ENCODE measurements at regions not wholly inside any gene's neighbourhood (a gene's known extent, or its start where the extent isn't known, plus 50 kb on each side); places are given as distances from the start of the nearest gene placed in this dataset.

DNA sequence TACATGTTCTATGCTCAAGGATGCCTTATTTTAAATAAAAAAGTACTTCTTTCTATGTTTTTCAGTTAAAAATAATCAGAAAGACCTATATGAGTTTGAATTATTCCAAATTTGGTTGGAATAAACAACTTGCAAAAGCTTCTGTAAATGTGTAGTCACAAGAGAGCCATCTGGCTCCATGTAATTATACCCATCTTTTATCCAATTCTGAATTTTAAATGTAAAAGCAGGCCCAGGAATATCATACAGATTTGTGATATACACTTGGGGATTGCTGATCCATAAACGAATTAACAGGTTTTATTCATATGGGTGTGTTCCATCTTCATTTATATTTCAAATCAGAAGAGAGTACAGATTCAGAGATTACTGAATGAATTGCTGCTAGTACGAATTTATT lies 329.2 kb upstream of the LRFN5 start:
- ChIA-PET RAD21 (ENCODE audit: low non-redundant PET in 1 of 2, low total read pairs in 2 of 2, uncharacterized antibody in 2 of 2, unreplicated experiment in 2 of 2) (no interaction called here), POLR2A (no interaction called here), CTCF (no interaction called here)
- BruUV-seq (replicated peaks): no TSS peak
- intact Hi-C loops (cut with micrococcal nuclease): no loop called here
- no peak for DNase-seq (ENCODE audit: low read depth, low spot score)
- Histone ChIP-seq H3K4me1 (ENCODE audit: control insufficient read depth in 1 of 2, insufficient read depth in 2 of 2, low read length in 2 of 2) (no peaks in the 10 kb centered on the region), H4K20me1 (ENCODE audit: insufficient read depth) (no peaks in the 10 kb centered on the region), H3K36me3 (ENCODE audit: control insufficient read depth in 1 of 2, insufficient read depth in 2 of 2, low read length in 2 of 2) (no peaks in the 10 kb centered on the region), H3K9me2 (ENCODE audit: insufficient read depth) (no peaks in the 10 kb centered on the region), H3K27ac (ENCODE audit: low read depth, low read length) (no peak overlapping the region), H3K4me3 (replicated peaks in 1 of 2; ENCODE audit: low read depth in 1 of 2, low read length in 2 of 2) (no peak overlapping the region), H2AFZ (ENCODE audit: low read depth, low read length, poor library complexity, severe bottlenecking) (no peak overlapping the region), H3K9me3 (ENCODE audit: control insufficient read depth in 1 of 2, insufficient read depth in 1 of 2, low read depth in 1 of 2, low read length in 2 of 2) (0 out of 4 replicates have a peak, but pooled peaks cover 0 to 3% of the 10 kb centered on the region in 2 experiments), H3K9ac (ENCODE audit: low read length) (no peak overlapping the region), H3K79me2 (ENCODE audit: insufficient read depth, low read length) (no peaks in the 10 kb centered on the region), H3K4me2 (ENCODE audit: low read length) (no peak overlapping the region), H3K27me3 (ENCODE audit: insufficient read depth, low read length) (no peaks in the 10 kb centered on the region)
- no peak for TF ChIP-seq EZH2 (IDR thresholded peaks at IDR 0.05)
- TF ChIP-seq POLR2A (IDR thresholded peaks at IDR 0.05; ENCODE audit: borderline replicate concordance, extremely low read depth, insufficient read depth, insufficient read length): no peak
- no peak for TF ChIP-seq FOSL1 (IDR thresholded peaks at IDR 0.05; ENCODE audit: low read depth)
- TF ChIP-seq, protein P1, sequence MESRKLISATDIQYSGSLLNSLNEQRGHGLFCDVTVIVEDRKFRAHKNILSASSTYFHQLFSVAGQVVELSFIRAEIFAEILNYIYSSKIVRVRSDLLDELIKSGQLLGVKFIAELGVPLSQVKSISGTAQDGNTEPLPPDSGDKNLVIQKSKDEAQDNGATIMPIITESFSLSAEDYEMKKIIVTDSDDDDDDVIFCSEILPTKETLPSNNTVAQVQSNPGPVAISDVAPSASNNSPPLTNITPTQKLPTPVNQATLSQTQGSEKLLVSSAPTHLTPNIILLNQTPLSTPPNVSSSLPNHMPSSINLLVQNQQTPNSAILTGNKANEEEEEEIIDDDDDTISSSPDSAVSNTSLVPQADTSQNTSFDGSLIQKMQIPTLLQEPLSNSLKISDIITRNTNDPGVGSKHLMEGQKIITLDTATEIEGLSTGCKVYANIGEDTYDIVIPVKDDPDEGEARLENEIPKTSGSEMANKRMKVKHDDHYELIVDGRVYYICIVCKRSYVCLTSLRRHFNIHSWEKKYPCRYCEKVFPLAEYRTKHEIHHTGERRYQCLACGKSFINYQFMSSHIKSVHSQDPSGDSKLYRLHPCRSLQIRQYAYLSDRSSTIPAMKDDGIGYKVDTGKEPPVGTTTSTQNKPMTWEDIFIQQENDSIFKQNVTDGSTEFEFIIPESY (IDR thresholded peaks at IDR 0.05; ENCODE audit: extremely low read depth, insufficient replicate concordance, low read length): no peak
- no peak for TF ChIP-seq SP1 (IDR thresholded peaks at IDR 0.05; ENCODE audit: low read depth)
- TF ChIP-seq, protein P2, sequence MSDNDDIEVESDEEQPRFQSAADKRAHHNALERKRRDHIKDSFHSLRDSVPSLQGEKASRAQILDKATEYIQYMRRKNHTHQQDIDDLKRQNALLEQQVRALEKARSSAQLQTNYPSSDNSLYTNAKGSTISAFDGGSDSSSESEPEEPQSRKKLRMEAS (IDR thresholded peaks at IDR 0.05): no peak
- no peak for TF ChIP-seq JUND (IDR thresholded peaks at IDR 0.05)
- no peak for TF ChIP-seq ELF1 (IDR thresholded peaks at IDR 0.05; ENCODE audit: borderline replicate concordance, low read depth)
- TF ChIP-seq EGR1 (IDR thresholded peaks at IDR 0.05; ENCODE audit: low read depth): no peak
- TF ChIP-seq, protein P3, sequence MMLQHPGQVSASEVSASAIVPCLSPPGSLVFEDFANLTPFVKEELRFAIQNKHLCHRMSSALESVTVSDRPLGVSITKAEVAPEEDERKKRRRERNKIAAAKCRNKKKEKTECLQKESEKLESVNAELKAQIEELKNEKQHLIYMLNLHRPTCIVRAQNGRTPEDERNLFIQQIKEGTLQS (IDR thresholded peaks at IDR 0.05): no peak
- TF ChIP-seq POLR2AphosphoS5 (IDR thresholded peaks at IDR 0.05; ENCODE audit: low read depth, low read length): no peak
- TF ChIP-seq CEBPB (IDR thresholded peaks at IDR 0.05; ENCODE audit: low read depth): no peak
- no peak for TF ChIP-seq YY1 (IDR thresholded peaks at IDR 0.05; ENCODE audit: extremely low read depth, insufficient replicate concordance, low read depth, low read length)
- TF ChIP-seq SIN3A (IDR thresholded peaks at IDR 0.05; ENCODE audit: low read depth): no peak
- TF ChIP-seq, protein P4, sequence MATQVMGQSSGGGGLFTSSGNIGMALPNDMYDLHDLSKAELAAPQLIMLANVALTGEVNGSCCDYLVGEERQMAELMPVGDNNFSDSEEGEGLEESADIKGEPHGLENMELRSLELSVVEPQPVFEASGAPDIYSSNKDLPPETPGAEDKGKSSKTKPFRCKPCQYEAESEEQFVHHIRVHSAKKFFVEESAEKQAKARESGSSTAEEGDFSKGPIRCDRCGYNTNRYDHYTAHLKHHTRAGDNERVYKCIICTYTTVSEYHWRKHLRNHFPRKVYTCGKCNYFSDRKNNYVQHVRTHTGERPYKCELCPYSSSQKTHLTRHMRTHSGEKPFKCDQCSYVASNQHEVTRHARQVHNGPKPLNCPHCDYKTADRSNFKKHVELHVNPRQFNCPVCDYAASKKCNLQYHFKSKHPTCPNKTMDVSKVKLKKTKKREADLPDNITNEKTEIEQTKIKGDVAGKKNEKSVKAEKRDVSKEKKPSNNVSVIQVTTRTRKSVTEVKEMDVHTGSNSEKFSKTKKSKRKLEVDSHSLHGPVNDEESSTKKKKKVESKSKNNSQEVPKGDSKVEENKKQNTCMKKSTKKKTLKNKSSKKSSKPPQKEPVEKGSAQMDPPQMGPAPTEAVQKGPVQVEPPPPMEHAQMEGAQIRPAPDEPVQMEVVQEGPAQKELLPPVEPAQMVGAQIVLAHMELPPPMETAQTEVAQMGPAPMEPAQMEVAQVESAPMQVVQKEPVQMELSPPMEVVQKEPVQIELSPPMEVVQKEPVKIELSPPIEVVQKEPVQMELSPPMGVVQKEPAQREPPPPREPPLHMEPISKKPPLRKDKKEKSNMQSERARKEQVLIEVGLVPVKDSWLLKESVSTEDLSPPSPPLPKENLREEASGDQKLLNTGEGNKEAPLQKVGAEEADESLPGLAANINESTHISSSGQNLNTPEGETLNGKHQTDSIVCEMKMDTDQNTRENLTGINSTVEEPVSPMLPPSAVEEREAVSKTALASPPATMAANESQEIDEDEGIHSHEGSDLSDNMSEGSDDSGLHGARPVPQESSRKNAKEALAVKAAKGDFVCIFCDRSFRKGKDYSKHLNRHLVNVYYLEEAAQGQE (IDR thresholded peaks at IDR 0.05; ENCODE audit: low read depth): no peak
- ATAC-seq: no peak
